Thoracic aorta (tissue), 2 donors: ENCODE measurements at regions not wholly inside any gene's neighbourhood (a gene's known extent, or its start where the extent isn't known, plus 50 kb on each side); places are given as distances from the start of the nearest gene placed in this dataset.
"Not testable (repeated sequence)": the region's sequence is repeated elsewhere in the genome, so short reads cannot be mapped to it uniquely, and the experiment has no call there.

Experiments used
- ATAC-seq: fragments of 150-250 bp; one replicate; pipeline ENCODE4 v1.8.0; 2017; ENCODE audit warnings: low read depth; ENCODE audit not compliant: insufficient number of reproducible peaks, low FRiP score
- DNase-seq: peaks from one replicate; pipeline ENCODE4 v3.0.0-alpha.2; 2020; ENCODE audit warnings: low spot score
- H3K27ac ChIP-seq, 2 donors: fragments of 200-600 bp; sonication (generic); 1 replicate in 1 of 2; 2 replicates in 1 of 2; pipeline ENCODE4 v1.5.1; 2016; ENCODE audit warnings: mild to moderate bottlenecking in 2 of 2, moderate library complexity in 2 of 2
- H3K27me3 ChIP-seq: fragments of 200-600 bp; sonication (generic); replicated peaks from 2 replicates; pipeline ENCODE4 v1.6.0; 2016; ENCODE audit warnings: mild to moderate bottlenecking; ENCODE audit not compliant: insufficient read depth
- H3K36me3 ChIP-seq: fragments of 200-600 bp; sonication (generic); one replicate; pipeline ENCODE4 v1.5.1; 2016
- H3K4me1 ChIP-seq, 2 donors: fragments of 200-600 bp; sonication (generic); 1 replicate in 1 of 2; 2 replicates in 1 of 2; pipeline versions ENCODE4 v1.5.1 to v1.6.0; 2016; ENCODE audit warnings: low read depth in 2 of 2, mild to moderate bottlenecking in 1 of 2; ENCODE audit not compliant: control insufficient read depth in 1 of 2
- H3K4me3 ChIP-seq: fragments of 200-600 bp; sonication (generic); 2 replicates; pipeline ENCODE4 v1.5.1; 2016; ENCODE audit warnings: mild to moderate bottlenecking
- H3K9me3 ChIP-seq: fragments of 200-600 bp; sonication (generic); 2 replicates; pipeline ENCODE4 v1.5.1; 2016
- CTCF ChIP-seq: fragments of 200-600 bp; sonication (generic); IDR thresholded peaks from one replicate; pipeline ENCODE4 v1.5.1; 2019; ENCODE audit warnings: antibody characterized with exemption

DNA sequence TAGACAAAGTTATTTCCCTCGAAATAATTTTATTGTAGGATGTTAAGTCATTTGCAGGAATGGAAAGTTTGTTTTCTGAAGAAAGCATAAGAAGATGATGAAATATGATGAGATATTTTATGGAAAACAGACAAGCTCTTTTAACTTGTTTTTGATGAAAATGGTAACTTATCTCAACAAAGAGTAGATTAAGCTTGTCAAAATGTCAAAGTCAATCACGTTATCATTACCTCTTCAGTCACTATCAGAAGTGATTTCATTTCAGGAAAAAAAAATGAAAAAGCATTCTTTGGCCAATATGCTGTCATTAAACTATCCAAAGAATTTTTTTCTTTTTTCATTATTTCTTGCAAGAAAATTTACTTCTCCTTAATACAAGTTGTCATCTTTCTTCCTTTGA is 221.0 kb upstream of the ANKRD50 start:
- H3K27ac ChIP-seq, result no peak overlapping the region
- no peak overlapping the region for H3K4me3 ChIP-seq
- H3K36me3 ChIP-seq, result no peaks in the 10 kb centered on the region
- no peak for ATAC-seq
- no peaks in the 10 kb centered on the region for H3K27me3 ChIP-seq
- no peak for TF ChIP-seq CTCF
- H3K9me3 ChIP-seq, result no peaks in the 10 kb centered on the region
- no peak for DNase-seq
- peaks cover 0 to 18% of the 10 kb centered on the region in 2 donors for H3K4me1 ChIP-seq

DNA sequence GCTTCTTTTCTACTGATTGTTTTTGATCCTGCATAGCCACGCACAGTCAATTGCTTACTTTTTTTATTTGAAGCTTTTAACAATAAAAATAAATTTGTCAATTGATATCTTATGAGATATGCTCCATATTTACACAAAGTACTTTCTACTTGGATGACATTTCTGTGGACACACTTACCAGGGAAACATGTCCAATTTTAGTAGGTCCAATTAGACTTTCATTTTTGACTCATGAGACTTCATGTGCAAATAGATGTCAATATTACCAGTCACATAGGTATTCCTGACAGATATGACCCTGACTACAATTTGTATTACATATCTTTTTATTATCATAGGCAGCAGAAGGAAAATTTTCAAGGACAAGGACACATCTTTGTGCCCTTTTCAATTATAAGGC is 219.9 kb upstream of the ANKRD50 start:
- Histone ChIP-seq H3K36me3 (no peaks in the 10 kb centered on the region), H3K9me3 (no peaks in the 10 kb centered on the region), H3K27me3 (no peaks in the 10 kb centered on the region), H3K27ac (no peak overlapping the region), H3K4me1 (peaks cover 0 to 17% of the 10 kb centered on the region in 2 donors), H3K4me3 (no peak overlapping the region)
- no peak for DNase-seq
- TF ChIP-seq CTCF, result no peak
- ATAC-seq, result no peak

- DNase-seq (no peak), ATAC-seq (no peak)
- no peak overlapping the region for H3K4me3 ChIP-seq
- no peak for TF ChIP-seq CTCF
- H3K27ac ChIP-seq, result no peak overlapping the region
- H3K36me3 ChIP-seq, result no peaks in the 10 kb centered on the region
- no peaks in the 10 kb centered on the region for H3K27me3 ChIP-seq
- H3K9me3 ChIP-seq, result no peaks in the 10 kb centered on the region
- peaks cover 0 to 3% of the 10 kb centered on the region in 2 donors for H3K4me1 ChIP-seq
Observed at GRCh38 chr4:124931050-124931449, 218.5 kb upstream of the ANKRD50 start.

GRCh38 chr4:124922748-124923147 is 210.2 kb upstream of the ANKRD50 start:
- not testable (repeated sequence) for H3K27me3 ChIP-seq, ATAC-seq, H3K27ac ChIP-seq, DNase-seq, H3K9me3 ChIP-seq, H3K4me1 ChIP-seq, H3K4me3 ChIP-seq, H3K36me3 ChIP-seq

GRCh38 chr4:124918559-124919122 is 206.1 kb upstream of the ANKRD50 start:
- no peak for ATAC-seq
- Histone ChIP-seq H3K4me3 (no peak overlapping the region), H3K9me3 (no peaks in the 10 kb centered on the region), H3K27me3 (no peaks in the 10 kb centered on the region), H3K4me1 (no peaks in the 10 kb centered on the region), H3K36me3 (no peaks in the 10 kb centered on the region), H3K27ac (no peak overlapping the region)
- TF ChIP-seq CTCF, result no peak
- no peak for DNase-seq

DNA sequence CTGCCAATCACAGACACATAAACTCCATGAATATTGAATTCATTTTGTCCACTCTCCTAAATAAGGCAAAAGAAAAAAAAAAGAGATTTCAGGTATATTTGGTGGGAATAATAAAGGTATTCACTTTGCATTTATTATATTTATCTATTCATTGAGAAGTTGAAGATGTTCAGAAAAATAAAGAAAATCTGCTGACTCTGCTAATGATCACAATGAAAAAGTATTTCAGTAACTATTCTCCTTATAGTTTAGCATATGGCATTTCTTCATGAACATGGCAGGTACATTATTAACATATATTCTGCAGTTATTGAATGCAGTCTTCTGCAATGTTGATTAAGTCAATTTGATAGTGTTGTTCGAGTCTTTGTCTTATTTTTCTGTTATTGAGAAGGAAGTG is 202.5 kb upstream of the ANKRD50 start:
- no peak overlapping the region for H3K4me3 ChIP-seq
- TF ChIP-seq CTCF, result no peak

More for the DNA sequence above, 202.5 kb upstream of the ANKRD50 start:
- ATAC-seq (no peak), DNase-seq (no peak)
- Histone ChIP-seq H3K4me1 (no peaks in the 10 kb centered on the region), H3K9me3 (peaks cover 9% of the 10 kb centered on the region), H3K27ac (no peak overlapping the region), H3K36me3 (no peaks in the 10 kb centered on the region), H3K27me3 (no peaks in the 10 kb centered on the region)
